Astrocyte (in vitro differentiated cells and primary cell): ENCODE measurements at regions not wholly inside any gene's neighbourhood (a gene's known extent, or its start where the extent isn't known, plus 50 kb on each side); places are given as distances from the start of the nearest gene placed in this dataset.

Source experiments
- CTCF ChIP-seq: IDR thresholded peaks from 2 replicates; pipeline ENCODE4 v1.5.1; 2011; ENCODE audit warnings: low read depth, mild to moderate bottlenecking, inconsistent platforms, low read length, moderate library complexity; ENCODE audit not compliant: insufficient read depth
- EZH2 ChIP-seq: IDR thresholded peaks from 2 replicates; pipeline ENCODE4 v1.6.1; 2012; ENCODE audit warnings: mild to moderate bottlenecking, low read length, inconsistent platforms; ENCODE audit not compliant: insufficient read depth

GRCh38 chr13:110818747-110819146 lies 96.1 kb downstream of the ANKRD10 start:
- TF ChIP-seq CTCF, result no peak
- TF ChIP-seq EZH2, result no peak
